ENCODE measurements at regions not wholly inside any gene's neighbourhood (a gene's known extent, or its start where the extent isn't known, plus 50 kb on each side); places are given as distances from the start of the nearest gene placed in this dataset.

DNA sequence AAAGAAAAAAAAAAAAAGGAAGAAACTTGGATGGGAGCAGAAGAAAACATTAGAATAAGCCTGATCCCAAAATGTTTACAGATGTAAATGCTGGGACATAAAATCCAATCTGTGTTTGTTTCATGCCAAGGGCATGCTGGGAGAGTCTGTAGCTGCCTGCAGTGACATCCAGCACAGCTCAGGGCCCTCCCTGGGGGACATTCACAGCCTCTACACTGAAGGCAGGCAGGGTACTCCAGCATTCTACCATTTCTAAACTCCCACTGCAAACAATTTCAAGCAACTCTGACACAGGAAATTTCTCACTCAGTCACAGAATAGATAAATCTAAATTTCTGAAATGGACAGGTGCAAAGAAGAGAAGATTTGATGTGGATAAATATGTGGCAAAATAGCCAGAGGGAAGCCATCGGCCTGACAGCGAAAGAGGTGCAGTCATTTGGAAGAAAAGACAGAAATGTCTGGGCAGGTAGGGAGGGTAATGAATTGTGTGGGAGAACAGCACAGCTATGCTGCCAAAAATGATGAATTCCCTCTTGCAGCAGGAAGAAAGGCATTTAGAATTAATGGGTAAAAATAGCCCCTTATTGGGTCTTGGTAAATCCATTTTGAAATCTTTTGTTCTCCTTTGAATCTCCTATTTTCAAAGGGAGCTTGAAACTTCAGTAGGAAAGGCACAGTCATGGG lies 199.4 kb downstream of the MED10 start:
- FAIRE-seq (no peak), DNase-seq (ENCODE audit: insufficient read length) (no peak)
- TF ChIP-seq POLR2A (IDR thresholded peaks at IDR 0.05; ENCODE audit: low read depth, low read length) (no peak), TAF1 (IDR thresholded peaks at IDR 0.05; ENCODE audit: borderline replicate concordance, low read depth, low read length) (no peak), POLR2AphosphoS5 (IDR thresholded peaks at IDR 0.05; ENCODE audit: low read depth, low read length) (no peak)

DNA sequence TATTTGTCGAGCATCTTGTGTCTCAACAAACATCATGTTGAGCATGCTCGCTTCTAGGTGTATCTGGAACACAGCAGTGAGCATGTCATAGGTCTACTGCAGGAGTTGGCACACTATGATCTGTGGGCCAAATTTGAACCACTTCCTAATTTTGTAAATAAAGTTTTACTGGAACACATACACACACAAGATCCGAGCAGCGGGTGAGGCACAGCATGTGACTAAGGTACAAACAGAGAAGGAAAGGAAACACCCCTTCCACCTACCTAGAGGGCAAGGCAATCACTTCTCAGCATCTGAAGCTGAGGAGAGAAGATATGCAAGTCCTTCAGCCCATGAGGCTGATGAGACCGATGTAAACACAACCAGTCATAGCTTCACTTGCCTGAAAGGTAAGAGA lies 200.4 kb downstream of the MED10 start:
- DNase-seq (ENCODE audit: insufficient read length) (no peak), FAIRE-seq (no peak)
- TF ChIP-seq POLR2AphosphoS5 (IDR thresholded peaks at IDR 0.05; ENCODE audit: low read depth, low read length) (no peak), POLR2A (IDR thresholded peaks at IDR 0.05; ENCODE audit: low read depth, low read length) (no peak), TAF1 (IDR thresholded peaks at IDR 0.05; ENCODE audit: borderline replicate concordance, low read depth, low read length) (no peak)

DNA sequence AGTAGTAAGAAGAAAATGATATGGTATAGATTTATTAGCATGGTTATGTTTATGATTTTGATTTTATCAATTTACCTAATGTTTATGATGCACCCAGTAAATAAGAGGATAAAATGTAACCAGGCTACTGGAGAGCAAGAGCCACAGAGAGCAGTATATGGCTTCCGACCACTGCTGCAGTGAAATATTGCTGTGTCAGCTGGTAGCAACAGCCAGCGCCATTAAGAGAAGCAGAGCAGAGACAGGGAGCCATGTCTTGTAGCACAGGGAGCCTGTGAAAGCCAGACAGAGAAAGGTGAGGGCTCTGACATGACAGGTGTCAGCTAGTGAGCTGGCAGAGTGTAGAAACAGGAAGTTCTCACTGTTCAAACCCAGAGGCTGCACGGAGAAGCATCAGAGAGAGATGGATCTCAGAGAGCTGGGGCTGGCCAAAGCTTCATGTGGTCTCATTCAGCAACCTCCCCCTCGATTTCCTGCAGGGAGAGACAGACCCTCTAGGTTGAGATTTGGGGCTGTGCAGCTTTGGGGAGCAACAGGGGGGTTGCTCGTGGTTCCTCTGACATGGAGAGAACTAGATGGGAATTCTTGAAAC lies 202.1 kb downstream of the MED10 start:
- FAIRE-seq (no peak), DNase-seq (ENCODE audit: insufficient read length) (no peak)
- no peak for TF ChIP-seq POLR2AphosphoS5 (IDR thresholded peaks at IDR 0.05; ENCODE audit: low read depth, low read length)
- TF ChIP-seq TAF1 (IDR thresholded peaks at IDR 0.05; ENCODE audit: borderline replicate concordance, low read depth, low read length) = no peak
- TF ChIP-seq POLR2A (IDR thresholded peaks at IDR 0.05; ENCODE audit: low read depth, low read length) = no peak

DNA sequence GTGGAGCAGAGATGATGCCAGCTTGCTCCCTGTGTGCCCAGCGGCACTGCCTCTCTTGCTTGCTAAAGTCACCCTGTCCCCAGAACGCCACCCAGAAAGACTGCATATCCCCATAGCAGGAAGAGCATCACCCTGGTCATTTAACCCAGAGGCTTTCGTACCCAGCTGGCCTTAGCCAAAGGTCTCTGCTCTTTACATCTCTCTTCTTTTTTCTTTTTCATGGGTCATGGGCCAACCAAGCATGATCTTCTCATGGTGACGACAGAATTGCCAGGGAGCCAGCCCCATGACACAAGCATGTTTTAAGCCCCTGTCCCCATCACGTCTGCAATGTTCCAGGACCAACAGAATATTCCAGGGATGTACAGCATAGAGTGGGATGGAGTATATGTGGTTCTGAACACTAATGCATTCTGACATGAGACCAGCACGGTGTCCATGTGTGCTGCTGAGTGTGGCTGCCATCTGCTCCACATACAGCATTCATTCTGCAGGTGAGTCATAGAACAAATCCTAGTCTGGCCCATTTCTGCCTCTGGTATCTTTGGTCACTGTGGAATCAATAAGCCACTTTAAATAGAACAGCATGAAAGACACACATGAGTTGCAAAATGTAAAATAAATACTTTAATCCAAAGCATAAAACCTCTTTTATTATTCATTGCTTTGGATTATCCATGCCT lies 203.0 kb downstream of the MED10 start:
- DNase-seq (ENCODE audit: insufficient read length) = no peak
- no peak for TF ChIP-seq TAF1 (IDR thresholded peaks at IDR 0.05; ENCODE audit: borderline replicate concordance, low read depth, low read length)
- no peak for TF ChIP-seq POLR2A (IDR thresholded peaks at IDR 0.05; ENCODE audit: low read depth, low read length)
- TF ChIP-seq POLR2AphosphoS5 (IDR thresholded peaks at IDR 0.05; ENCODE audit: low read depth, low read length) = no peak
- FAIRE-seq = no peak

DNA sequence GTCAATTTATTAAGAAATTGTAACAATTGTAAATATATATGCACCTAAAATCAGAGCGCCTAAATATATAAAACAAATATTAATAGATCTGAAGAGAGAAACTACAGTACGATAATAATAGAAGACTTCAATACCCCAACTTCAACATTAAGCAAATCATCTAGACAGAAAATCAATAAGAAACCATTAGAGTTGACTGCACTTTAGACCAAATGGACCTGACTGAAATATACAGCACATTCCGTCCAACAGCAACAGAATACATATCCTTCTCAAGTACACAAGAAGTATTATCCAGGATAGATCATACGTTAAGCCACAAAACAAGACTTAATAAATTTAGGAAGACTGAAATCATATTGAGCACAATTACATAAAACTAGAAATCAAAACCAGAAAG lies 208.7 kb downstream of the MED10 start:
- no peak for FAIRE-seq
- no peak for DNase-seq (ENCODE audit: insufficient read length)
- no peak for TF ChIP-seq TAF1 (IDR thresholded peaks at IDR 0.05; ENCODE audit: borderline replicate concordance, low read depth, low read length)
- TF ChIP-seq POLR2A (IDR thresholded peaks at IDR 0.05; ENCODE audit: low read depth, low read length) = no peak
- TF ChIP-seq POLR2AphosphoS5 (IDR thresholded peaks at IDR 0.05; ENCODE audit: low read depth, low read length) = no peak

DNA sequence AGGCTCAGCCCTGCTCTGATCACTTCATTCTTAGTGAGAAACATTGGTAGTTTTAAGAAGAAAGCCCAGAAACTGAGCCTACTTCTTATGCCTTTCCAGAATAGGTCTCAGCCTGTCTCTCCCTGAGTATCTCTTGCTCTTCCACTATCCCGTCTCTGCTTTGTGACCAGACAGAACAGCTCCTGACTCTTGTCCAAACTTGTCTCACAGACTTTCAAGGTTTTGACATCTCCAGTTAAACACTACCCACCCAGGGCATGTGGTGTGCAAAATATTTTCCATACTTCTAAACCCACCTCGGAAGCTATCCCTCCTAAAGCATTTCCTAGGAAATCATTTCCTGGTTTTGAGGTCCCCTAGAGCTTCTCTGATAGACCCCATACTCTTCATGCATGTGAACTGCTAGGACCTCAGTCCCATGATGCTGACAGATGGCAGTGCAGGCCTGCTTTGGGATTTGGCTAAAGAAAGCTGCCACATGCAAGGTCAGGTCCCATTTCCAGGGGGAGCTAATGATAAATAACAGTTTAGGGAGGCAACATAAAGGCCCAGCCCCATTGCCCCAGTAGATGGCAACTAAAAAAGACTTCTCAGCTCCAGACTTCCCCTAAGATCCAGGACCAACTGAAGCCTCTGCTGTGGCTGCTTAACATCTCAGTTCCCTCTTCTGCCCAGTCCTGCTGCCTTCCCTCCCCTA lies 211.5 kb downstream of the MED10 start:
- no peak for FAIRE-seq
- TF ChIP-seq TAF1 (IDR thresholded peaks at IDR 0.05; ENCODE audit: borderline replicate concordance, low read depth, low read length) = no peak
- no peak for TF ChIP-seq POLR2A (IDR thresholded peaks at IDR 0.05; ENCODE audit: low read depth, low read length)
- no peak for TF ChIP-seq POLR2AphosphoS5 (IDR thresholded peaks at IDR 0.05; ENCODE audit: low read depth, low read length)
- DNase-seq (ENCODE audit: insufficient read length) = no peak

DNA sequence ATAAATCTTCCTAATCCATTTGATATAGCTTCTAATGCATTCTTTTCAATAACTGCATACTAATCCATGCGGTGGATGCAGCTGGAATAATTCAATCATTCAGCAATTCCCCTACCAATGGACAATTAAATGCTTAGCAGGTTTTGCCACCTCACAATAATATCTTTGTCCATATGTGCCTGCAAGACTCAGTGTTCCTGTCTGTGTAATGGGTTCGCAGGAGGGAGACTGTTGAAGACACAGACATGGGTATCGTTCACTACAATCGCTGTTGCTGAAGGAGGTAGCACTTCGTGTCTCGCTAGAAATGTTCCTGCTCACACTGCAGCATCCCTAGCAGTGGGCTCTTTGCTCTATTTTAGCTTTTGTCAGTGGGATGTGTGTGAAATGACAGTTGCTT lies 214.4 kb downstream of the MED10 start:
- TF ChIP-seq POLR2AphosphoS5 (IDR thresholded peaks at IDR 0.05; ENCODE audit: low read depth, low read length) (no peak), TAF1 (IDR thresholded peaks at IDR 0.05; ENCODE audit: borderline replicate concordance, low read depth, low read length) (no peak), POLR2A (IDR thresholded peaks at IDR 0.05; ENCODE audit: low read depth, low read length) (no peak)
- DNase-seq (ENCODE audit: insufficient read length) (no peak), FAIRE-seq (no peak)

DNA sequence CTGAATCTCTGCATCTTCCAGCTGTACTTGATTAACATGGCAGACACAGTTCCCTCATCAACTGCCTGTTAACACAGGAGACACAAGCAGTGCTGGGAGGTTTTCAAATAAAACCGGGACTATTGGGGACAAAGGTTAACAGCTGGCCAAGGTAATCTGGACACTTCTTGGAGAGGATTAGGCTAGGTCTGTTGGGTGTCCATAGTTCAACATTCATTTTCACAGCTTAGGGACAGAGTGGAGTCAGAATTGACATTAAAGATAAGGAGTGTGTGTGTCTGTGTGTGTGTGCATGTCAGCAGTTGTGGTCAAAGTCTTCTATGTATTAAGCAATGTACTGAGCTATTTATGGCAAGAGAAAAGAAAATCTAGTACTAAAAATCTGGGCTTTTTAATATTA lies 216.2 kb downstream of the MED10 start:
- FAIRE-seq (no peak), DNase-seq (ENCODE audit: insufficient read length) (no peak)
- TF ChIP-seq POLR2AphosphoS5 (IDR thresholded peaks at IDR 0.05; ENCODE audit: low read depth, low read length) = no peak
- TF ChIP-seq POLR2A (IDR thresholded peaks at IDR 0.05; ENCODE audit: low read depth, low read length) = no peak
- no peak for TF ChIP-seq TAF1 (IDR thresholded peaks at IDR 0.05; ENCODE audit: borderline replicate concordance, low read depth, low read length)

DNA sequence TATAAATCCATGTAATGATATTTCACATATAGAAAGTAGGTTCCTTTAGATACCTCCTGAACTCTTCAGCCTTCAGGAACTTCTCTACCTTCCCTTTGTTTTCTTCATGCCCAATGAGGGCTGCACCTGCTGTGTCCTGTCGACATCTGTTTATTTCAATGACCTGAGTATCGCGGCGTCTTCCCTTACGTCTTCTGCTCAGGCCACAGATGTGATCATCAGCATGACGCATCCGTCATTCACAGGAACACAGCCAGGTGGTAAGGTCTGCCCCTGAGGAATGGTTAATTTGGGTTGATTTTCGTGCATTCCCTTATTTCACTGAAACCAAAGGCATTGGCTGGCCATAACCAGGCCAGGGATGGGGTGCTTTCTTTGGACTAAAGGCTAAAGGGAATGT lies 217.1 kb downstream of the MED10 start:
- DNase-seq (ENCODE audit: insufficient read length) = no peak
- TF ChIP-seq POLR2A (IDR thresholded peaks at IDR 0.05; ENCODE audit: low read depth, low read length) = no peak
- no peak for TF ChIP-seq TAF1 (IDR thresholded peaks at IDR 0.05; ENCODE audit: borderline replicate concordance, low read depth, low read length)
- TF ChIP-seq POLR2AphosphoS5 (IDR thresholded peaks at IDR 0.05; ENCODE audit: low read depth, low read length) = no peak
- FAIRE-seq = no peak

- TF ChIP-seq POLR2AphosphoS5 (IDR thresholded peaks at IDR 0.05; ENCODE audit: low read depth, low read length) (no peak), TAF1 (IDR thresholded peaks at IDR 0.05; ENCODE audit: borderline replicate concordance, low read depth, low read length) (no peak), POLR2A (IDR thresholded peaks at IDR 0.05; ENCODE audit: low read depth, low read length) (no peak)
- DNase-seq (ENCODE audit: insufficient read length) = no peak
- no peak for FAIRE-seq
Measured at GRCh38 chr5:6159832-6160430, 218.4 kb downstream of the MED10 start.

All from GM12892 (cell line).